Trophoblast cell (in vitro differentiated cells and primary cell): ENCODE measurements at regions not wholly inside any gene's neighbourhood (a gene's known extent, or its start where the extent isn't known, plus 50 kb on each side); places are given as distances from the start of the nearest gene placed in this dataset.
"Not testable (repeated sequence)": the region's sequence is repeated elsewhere in the genome, so short reads cannot be mapped to it uniquely, and the experiment has no call there.

Experiments
- DNase-seq, 2 donors: peaks; one replicate each; pipeline ENCODE4 v3.0.0-alpha.2; 2016
- H2AFZ ChIP-seq: 2 replicates; pipeline ENCODE4 v1.6.1; 2013; ENCODE audit warnings: low read length, moderate library complexity, mild to moderate bottlenecking; ENCODE audit not compliant: insufficient read depth, poor library complexity
- H2AK5ac ChIP-seq: 2 replicates; pipeline ENCODE4 v1.6.1; 2013; ENCODE audit warnings: mild to moderate bottlenecking, low read length
- H2BK120ac ChIP-seq: 2 replicates; pipeline ENCODE4 v1.6.1; 2013; ENCODE audit warnings: low read length, mild to moderate bottlenecking, moderate library complexity; ENCODE audit not compliant: insufficient read depth, poor library complexity
- H2BK12ac ChIP-seq: 2 replicates; pipeline ENCODE4 v1.6.1; 2013; ENCODE audit warnings: mild to moderate bottlenecking, low read length, moderate library complexity
- H2BK5ac ChIP-seq: 2 replicates; pipeline ENCODE4 v1.6.1; 2013; ENCODE audit warnings: low read length, low read depth, moderate library complexity, mild to moderate bottlenecking; ENCODE audit not compliant: poor library complexity
- H3K14ac ChIP-seq: 2 replicates; pipeline ENCODE4 v1.6.1; 2013; ENCODE audit warnings: mild to moderate bottlenecking, low read length
- H3K18ac ChIP-seq: 2 replicates; pipeline ENCODE4 v1.6.1; 2013; ENCODE audit warnings: mild to moderate bottlenecking, low read length
- H3K23ac ChIP-seq: 2 replicates; pipeline ENCODE4 v1.6.1; 2013; ENCODE audit warnings: low read length
- H3K27ac ChIP-seq: 2 replicates; pipeline ENCODE4 v1.5.1; 2013; ENCODE audit warnings: low read depth, mild to moderate bottlenecking, inconsistent platforms, low read length, moderate library complexity
- H3K27me3 ChIP-seq: 2 replicates; pipeline ENCODE4 v1.6.1; 2013; ENCODE audit warnings: inconsistent platforms, mild to moderate bottlenecking, low read length, moderate library complexity; ENCODE audit not compliant: insufficient read depth
- H3K36me3 ChIP-seq, 2 experiments: 1 replicate in 1 of 2; 2 replicates in 1 of 2; pipeline ENCODE4 v1.6.1; 2013; ENCODE audit warnings: low read length in 2 of 2, mild to moderate bottlenecking in 2 of 2, moderate library complexity in 1 of 2; ENCODE audit not compliant: insufficient read depth in 2 of 2, control insufficient read depth in 1 of 2
- H3K4ac ChIP-seq: 2 replicates; pipeline ENCODE4 v1.6.1; 2013; ENCODE audit warnings: low read depth, mild to moderate bottlenecking, low read length, moderate library complexity
- H3K4me1 ChIP-seq, 2 experiments: 1 replicate in 1 of 2; 2 replicates in 1 of 2; pipeline ENCODE4 v1.6.1; 2013; ENCODE audit warnings: low read length in 2 of 2, mild to moderate bottlenecking in 2 of 2, moderate library complexity in 1 of 2; ENCODE audit not compliant: insufficient read depth in 2 of 2, control insufficient read depth in 1 of 2
- H3K4me2 ChIP-seq: 2 replicates; pipeline ENCODE4 v1.6.1; 2013; ENCODE audit warnings: inconsistent platforms, mild to moderate bottlenecking, low read length, moderate library complexity
- H3K4me3 ChIP-seq: 2 replicates; pipeline ENCODE4 v1.5.1; 2013; ENCODE audit warnings: mild to moderate bottlenecking, low read depth, low read length, inconsistent platforms
- H3K79me1 ChIP-seq: one replicate; pipeline ENCODE4 v1.6.1; 2013; ENCODE audit warnings: low read length
- H3K79me2 ChIP-seq: 2 replicates; pipeline ENCODE4 v1.6.1; 2013; ENCODE audit warnings: low read length, mild to moderate bottlenecking; ENCODE audit not compliant: control insufficient read depth, insufficient read depth, poor library complexity
- H3K9ac ChIP-seq: 2 replicates; pipeline ENCODE4 v1.6.1; 2013; ENCODE audit warnings: mild to moderate bottlenecking, low read length
- H3K9me3 ChIP-seq: 2 replicates; pipeline ENCODE4 v1.6.1; 2013; ENCODE audit warnings: low read depth, mild to moderate bottlenecking, control low read depth, inconsistent platforms, low read length; ENCODE audit not compliant: insufficient read depth
- H4K12ac ChIP-seq: 2 replicates; pipeline ENCODE4 v1.6.1; 2013; ENCODE audit warnings: low read depth, mild to moderate bottlenecking, low read length, moderate library complexity
- H4K8ac ChIP-seq: 2 replicates; pipeline ENCODE4 v1.6.1; 2013; ENCODE audit warnings: low read depth, mild to moderate bottlenecking, low read length, moderate library complexity
- H4K91ac ChIP-seq: one replicate; pipeline ENCODE4 v1.6.1; 2013; ENCODE audit warnings: low read depth, mild to moderate bottlenecking, low read length, moderate library complexity
- WGBS: extraction: QIAGEN DNeasy Blood & Tissue Kit; methylation state at CpG from one replicate; pipeline ENCODE4 v1.1.7; 2013; ENCODE audit warnings: missing lambda C conversion rate; ENCODE audit not compliant: insufficient read length, insufficient coverage; ENCODE audit errors: extremely low coverage; 5-methylcytosine and 5-hydroxymethylcytosine counted together

GRCh38 chr2:87634106-87634505 is 113.8 kb upstream of the PLGLB2 start:
- H4K12ac ChIP-seq, H2BK5ac ChIP-seq, H3K18ac ChIP-seq, H3K9ac ChIP-seq, H2AFZ ChIP-seq, DNase-seq, H4K8ac ChIP-seq, H3K4ac ChIP-seq, H4K91ac ChIP-seq, H3K4me2 ChIP-seq, H2BK12ac ChIP-seq, H3K27me3 ChIP-seq, H3K79me2 ChIP-seq, H2AK5ac ChIP-seq, H3K36me3 ChIP-seq, H3K14ac ChIP-seq, H2BK120ac ChIP-seq, H3K27ac ChIP-seq, H3K4me1 ChIP-seq, H3K79me1 ChIP-seq, H3K4me3 ChIP-seq, H3K9me3 ChIP-seq, H3K23ac ChIP-seq: not testable (repeated sequence)
- WGBS = no CpG with 5 or more reads among the region's 7 CpGs

- Histone ChIP-seq H2BK120ac (peak overlapping the region; percentile 31), H3K27ac (peak overlapping the region; percentile 33)
- not testable (repeated sequence) for H3K9me3 ChIP-seq, H3K79me1 ChIP-seq, H3K4me3 ChIP-seq, H3K9ac ChIP-seq, H3K27me3 ChIP-seq, H2AFZ ChIP-seq, H3K79me2 ChIP-seq, H2AK5ac ChIP-seq, H3K4me2 ChIP-seq, H4K8ac ChIP-seq, H2BK12ac ChIP-seq, H3K4me1 ChIP-seq, H3K4ac ChIP-seq, H3K36me3 ChIP-seq, H3K14ac ChIP-seq, H3K23ac ChIP-seq, H3K18ac ChIP-seq, H4K91ac ChIP-seq, H4K12ac ChIP-seq, H2BK5ac ChIP-seq
- WGBS = no CpG with 5 or more reads among the region's 10 CpGs
- DNase-seq = peak in 1 of 2 donors; percentile 8
These were observed 112.8 kb upstream of the PLGLB2 start for GRCh38 chr2:87634971-87635650.

- H3K4me2 ChIP-seq, H3K4me3 ChIP-seq, H3K18ac ChIP-seq, H4K91ac ChIP-seq, H3K36me3 ChIP-seq, H3K79me2 ChIP-seq, H3K4ac ChIP-seq, H3K9me3 ChIP-seq, H2AK5ac ChIP-seq, H4K8ac ChIP-seq, H3K27ac ChIP-seq, H3K4me1 ChIP-seq, DNase-seq, H3K27me3 ChIP-seq, H2BK5ac ChIP-seq, H2BK12ac ChIP-seq, H3K23ac ChIP-seq, H2AFZ ChIP-seq, H3K14ac ChIP-seq, H3K9ac ChIP-seq, H2BK120ac ChIP-seq, H4K12ac ChIP-seq, H3K79me1 ChIP-seq: not testable (repeated sequence)
- no CpG with 5 or more reads among the region's 7 CpGs for WGBS
These were observed 111.6 kb upstream of the PLGLB2 start for GRCh38 chr2:87636246-87636645.

- not testable (repeated sequence) for H4K91ac ChIP-seq, H3K4me1 ChIP-seq, H3K27me3 ChIP-seq, H2AK5ac ChIP-seq, H2BK120ac ChIP-seq, H3K79me1 ChIP-seq, H3K4me2 ChIP-seq, H4K8ac ChIP-seq, DNase-seq, H3K9ac ChIP-seq, H2AFZ ChIP-seq, H4K12ac ChIP-seq, H3K23ac ChIP-seq, H3K4ac ChIP-seq, H3K14ac ChIP-seq, H2BK12ac ChIP-seq, H3K18ac ChIP-seq, H3K27ac ChIP-seq, H2BK5ac ChIP-seq, H3K79me2 ChIP-seq, H3K36me3 ChIP-seq, H3K4me3 ChIP-seq, H3K9me3 ChIP-seq
- WGBS = no CpG with 5 or more reads among the region's 6 CpGs
These were observed 111.2 kb upstream of the PLGLB2 start for GRCh38 chr2:87636735-87637134.
